Endothelial cell of umbilical vein (primary cell): ENCODE measurements at regions not wholly inside any gene's neighbourhood (a gene's known extent, or its start where the extent isn't known, plus 50 kb on each side); places are given as distances from the start of the nearest gene placed in this dataset.

Experiments used
- CTCF ChIP-seq, 2 donors: IDR thresholded peaks; 1 replicate in 1 of 2; 2 replicates in 1 of 2; pipeline ENCODE4 v1.5.1; 2011; ENCODE audit warnings: low read length in 2 of 2, mild to moderate bottlenecking in 2 of 2, moderate library complexity in 2 of 2, control low read depth in 1 of 2, inconsistent platforms in 1 of 2, low read depth in 1 of 2; ENCODE audit not compliant: insufficient read depth in 1 of 2; ENCODE audit errors: extremely low read depth in 1 of 2
- EZH2 ChIP-seq: IDR thresholded peaks from 2 replicates; pipeline ENCODE4 v1.6.1; 2012; ENCODE audit warnings: borderline replicate concordance, low read depth, mild to moderate bottlenecking, moderate library complexity, low read length, inconsistent platforms; ENCODE audit not compliant: severe bottlenecking
- JUN ChIP-seq: IDR thresholded peaks from 2 replicates; pipeline ENCODE4 v1.6.1; 2011; ENCODE audit warnings: borderline replicate concordance, low read depth; ENCODE audit not compliant: insufficient read length, insufficient read depth

DNA sequence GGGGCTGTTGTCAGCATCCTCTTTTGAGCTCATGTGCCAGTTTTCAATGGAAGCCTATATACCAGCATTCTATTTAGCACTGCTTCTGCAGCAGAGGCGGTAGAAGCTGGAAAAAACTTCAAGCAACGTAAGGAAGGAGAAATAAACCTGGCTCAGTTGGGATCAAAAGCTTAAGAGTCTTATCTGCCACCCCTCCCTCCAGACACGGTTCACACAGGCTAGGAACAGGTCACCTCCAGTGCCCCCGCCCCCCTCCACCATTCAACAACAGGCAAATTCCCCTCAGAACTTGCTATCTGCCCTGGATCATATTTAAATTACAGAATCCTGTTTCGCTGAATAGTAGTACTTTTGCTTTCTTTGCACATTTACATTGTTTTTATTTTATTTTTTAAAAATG, 384.8 kb upstream of the PKDCC start:
- TF ChIP-seq CTCF (IDR thresholded peaks at IDR 0.05; ENCODE audit: extremely low read depth in 1 of 2, insufficient read depth in 1 of 2, low read depth in 1 of 2, low read length in 2 of 2) (no peak), JUN (no peak), EZH2 (no peak)
